GM23248 (cell line): ENCODE measurements at regions not wholly inside any gene's neighbourhood (a gene's known extent, or its start where the extent isn't known, plus 50 kb on each side); places are given as distances from the start of the nearest gene placed in this dataset.

Experiments
- DNase-seq: peaks from one replicate; pipeline ENCODE4 v3.0.0-alpha.2; 2015
- H2AFZ ChIP-seq: fragments of 200-600 bp; sonication (generic); 2 replicates; pipeline ENCODE4 v1.6.1; 2016; ENCODE audit warnings: antibody characterized with exemption
- H3F3A ChIP-seq: fragments of 200-600 bp; sonication (generic); 2 replicates; pipeline ENCODE4 v1.6.1; 2016; ENCODE audit warnings: mild to moderate bottlenecking, antibody characterized with exemption, mixed run types; ENCODE audit not compliant: insufficient read depth
- H3K27ac ChIP-seq: fragments of 200-600 bp; sonication (generic); 2 replicates; pipeline ENCODE4 v1.5.1; 2016; ENCODE audit warnings: mild to moderate bottlenecking
- H3K27me3 ChIP-seq: fragments of 200-600 bp; sonication (generic); replicated peaks from 2 replicates; pipeline ENCODE4 v1.6.1; 2016; ENCODE audit warnings: mild to moderate bottlenecking; ENCODE audit not compliant: insufficient read depth
- H3K36me3 ChIP-seq: fragments of 200-600 bp; sonication (generic); 2 replicates; pipeline ENCODE4 v1.6.1; 2016; ENCODE audit warnings: low read depth, mild to moderate bottlenecking
- H3K4me1 ChIP-seq: fragments of 200-600 bp; sonication (generic); 2 replicates; pipeline ENCODE4 v1.6.1; 2016; ENCODE audit warnings: mild to moderate bottlenecking; ENCODE audit not compliant: insufficient read depth
- H3K4me2 ChIP-seq: fragments of 200-600 bp; sonication (generic); one replicate; pipeline ENCODE4 v1.6.1; 2016; ENCODE audit warnings: mild to moderate bottlenecking; ENCODE audit not compliant: unreplicated experiment
- H3K4me3 ChIP-seq: fragments of 200-600 bp; sonication (generic); 2 replicates; pipeline ENCODE4 v1.5.1; 2016; ENCODE audit warnings: mild to moderate bottlenecking
- H3K79me2 ChIP-seq: fragments of 200-600 bp; sonication (generic); 2 replicates; pipeline ENCODE4 v1.6.1; 2016; ENCODE audit warnings: mild to moderate bottlenecking; ENCODE audit not compliant: insufficient read depth
- H3K9ac ChIP-seq: fragments of 200-600 bp; sonication (generic); 2 replicates; pipeline ENCODE4 v1.6.1; 2016; ENCODE audit warnings: mild to moderate bottlenecking
- H3K9me2 ChIP-seq: fragments of 200-600 bp; sonication (generic); 2 replicates; pipeline ENCODE4 v1.6.1; 2016; ENCODE audit warnings: mixed run types, mild to moderate bottlenecking, moderate library complexity; ENCODE audit not compliant: insufficient read depth
- H3K9me3 ChIP-seq: fragments of 200-600 bp; sonication (generic); one replicate; pipeline ENCODE4 v1.6.1; 2017; ENCODE audit warnings: low read depth
- H4K20me1 ChIP-seq: fragments of 200-600 bp; sonication (generic); 2 replicates; pipeline ENCODE4 v1.6.0; 2016; ENCODE audit not compliant: insufficient read depth
- EZH2 ChIP-seq: fragments of 200-600 bp; sonication (generic); IDR thresholded peaks from 2 replicates; pipeline ENCODE4 v1.6.1; 2018; ENCODE audit warnings: antibody characterized with exemption, mild to moderate bottlenecking; ENCODE audit not compliant: insufficient read depth, poor library complexity, severe bottlenecking
- EZH2phosphoT487 ChIP-seq: fragments of 200-600 bp; sonication (generic); IDR thresholded peaks from 2 replicates; pipeline ENCODE4 v1.6.1; 2018; ENCODE audit warnings: antibody characterized with exemption, moderate library complexity, mild to moderate bottlenecking, low read depth; ENCODE audit not compliant: insufficient read depth
- WGBS, 2 experiments: methylation state at CpG; one replicate each; pipeline ENCODE4 v1.1.6; 2015 to 2017; ENCODE audit warnings: low lambda C conversion rate in 2 of 2, low coverage in 1 of 2; ENCODE audit errors: missing lambda C conversion rate in 2 of 2; 5-methylcytosine and 5-hydroxymethylcytosine counted together
- in situ Hi-C: fragments of 300-500 bp; cut with MboI; formaldehyde crosslinking; loops from 2 replicates; pipeline ENCODE4 v1.15.0; 2020

GRCh38 chr10:29132551-29133111 is 156.2 kb upstream of the LYZL1 start:
- TF ChIP-seq EZH2phosphoT487: no peak

GRCh38 chr10:29135337-29135736 is 153.5 kb upstream of the LYZL1 start:
- H3K27me3 ChIP-seq: no peaks in the 10 kb centered on the region
- H3K27ac ChIP-seq: no peak overlapping the region
- H3F3A ChIP-seq: peaks cover 8% of the 10 kb centered on the region; the same call in 1 of the 2 replicates
- TF ChIP-seq EZH2: no peak
- no peak for TF ChIP-seq EZH2phosphoT487
- in situ Hi-C loops: no loop called here
- H3K9ac ChIP-seq: no peak overlapping the region
- WGBS, 2 experiments: 42 to 45% methylated on average over 3 of the region's 3 CpGs
- H3K4me2 ChIP-seq: no peak overlapping the region
- no peaks in the 10 kb centered on the region for H3K79me2 ChIP-seq
- no peak overlapping the region for H2AFZ ChIP-seq
- DNase-seq: no peak
- peaks cover 13% of the 10 kb centered on the region; the same call in 1 of the 2 replicates for H3K4me1 ChIP-seq
- no peaks in the 10 kb centered on the region for H3K9me2 ChIP-seq
- H3K4me3 ChIP-seq: no peak overlapping the region
- no peaks in the 10 kb centered on the region for H4K20me1 ChIP-seq
- no peaks in the 10 kb centered on the region for H3K9me3 ChIP-seq
- H3K36me3 ChIP-seq: no peaks in the 10 kb centered on the region

More at GRCh38 chr10:29132551-29133111, 156.2 kb upstream of the LYZL1 start:
- Histone ChIP-seq H3K9ac (no peak overlapping the region), H3K9me2 (no peaks in the 10 kb centered on the region), H3K36me3 (no peaks in the 10 kb centered on the region), H4K20me1 (no peaks in the 10 kb centered on the region), H3K27me3 (peaks cover 15% of the 10 kb centered on the region), H3F3A (peaks cover 7% of the 10 kb centered on the region; the same call in 1 of the 2 replicates), H3K4me2 (peak overlapping the region; percentile 24), H3K4me3 (0 out of 2 replicates have a peak overlapping the region, but pooled peaks have one; percentile 5), H2AFZ (peak overlapping the region; percentile 80), H3K4me1 (0 out of 2 replicates have a peak, but pooled peaks cover 12% of the 10 kb centered on the region), H3K9me3 (no peaks in the 10 kb centered on the region), H3K27ac (no peak overlapping the region), H3K79me2 (no peaks in the 10 kb centered on the region)
- WGBS, 2 experiments: 13 to 21% methylated on average over 11 of the region's 11 CpGs
- in situ Hi-C loops: no loop called here
- peak; percentile 28 for DNase-seq

- in situ Hi-C loops: no loop called here
- 7 to 12% methylated on average over 3 of the region's 3 CpGs for WGBS, 2 experiments
- no peak for TF ChIP-seq EZH2
- no peak for TF ChIP-seq EZH2phosphoT487
Observed at GRCh38 chr10:29136411-29136810, 152.5 kb upstream of the LYZL1 start.

GRCh38 chr10:29140151-29140550 is 148.7 kb upstream of the LYZL1 start:
- H2AFZ ChIP-seq: no peak overlapping the region
- TF ChIP-seq EZH2phosphoT487: no peak
- TF ChIP-seq EZH2: no peak
- H3K36me3 ChIP-seq: no peaks in the 10 kb centered on the region
- no peaks in the 10 kb centered on the region for H3K9me3 ChIP-seq
- no peaks in the 10 kb centered on the region for H3K9me2 ChIP-seq
- peaks cover 28% of the 10 kb centered on the region for H3F3A ChIP-seq
- WGBS, 2 experiments: 18 to 40% methylated on average over 1 of the region's 1 CpG
- H3K27me3 ChIP-seq: no peaks in the 10 kb centered on the region
- no peak for DNase-seq
- no peak overlapping the region for H3K27ac ChIP-seq
- H3K4me3 ChIP-seq: no peak overlapping the region
- H3K79me2 ChIP-seq: no peaks in the 10 kb centered on the region
- peaks cover 22% of the 10 kb centered on the region for H3K4me1 ChIP-seq
- no peak overlapping the region for H3K4me2 ChIP-seq
- no peak overlapping the region for H3K9ac ChIP-seq
- in situ Hi-C loops: no loop called here
- no peaks in the 10 kb centered on the region for H4K20me1 ChIP-seq

More at GRCh38 chr10:29136411-29136810, 152.5 kb upstream of the LYZL1 start:
- Histone ChIP-seq H3K9me2 (no peaks in the 10 kb centered on the region), H3K4me2 (no peak overlapping the region), H3K27me3 (no peaks in the 10 kb centered on the region), H3K4me3 (no peak overlapping the region), H3F3A (peaks cover 17% of the 10 kb centered on the region), H2AFZ (peak overlapping the region; percentile 36; the same call in 1 of the 2 replicates), H3K36me3 (no peaks in the 10 kb centered on the region), H3K79me2 (no peaks in the 10 kb centered on the region), H3K9ac (no peak overlapping the region), H3K9me3 (no peaks in the 10 kb centered on the region), H4K20me1 (no peaks in the 10 kb centered on the region), H3K4me1 (peaks cover 22% of the 10 kb centered on the region), H3K27ac (no peak overlapping the region)
- peak; percentile 24 for DNase-seq

GRCh38 chr10:29140991-29141390 is 147.9 kb upstream of the LYZL1 start:
- H3K4me1 ChIP-seq: peaks cover 22% of the 10 kb centered on the region
- no peaks in the 10 kb centered on the region for H3K27me3 ChIP-seq
- no peak overlapping the region for H2AFZ ChIP-seq
- WGBS, 2 experiments: 0 to 5% methylated on average over 2 of the region's 2 CpGs
- no peaks in the 10 kb centered on the region for H4K20me1 ChIP-seq
- no peak for TF ChIP-seq EZH2
- TF ChIP-seq EZH2phosphoT487: no peak
- H3F3A ChIP-seq: peaks cover 28% of the 10 kb centered on the region
- H3K36me3 ChIP-seq: no peaks in the 10 kb centered on the region
- peak; percentile 93 for DNase-seq
- no peaks in the 10 kb centered on the region for H3K9me3 ChIP-seq
- peak overlapping the region; percentile 72 for H3K4me2 ChIP-seq
- peak overlapping the region; percentile 92 for H3K27ac ChIP-seq
- no peaks in the 10 kb centered on the region for H3K79me2 ChIP-seq
- no peak overlapping the region for H3K4me3 ChIP-seq
- no peaks in the 10 kb centered on the region for H3K9me2 ChIP-seq
- in situ Hi-C loops: no loop called here
- H3K9ac ChIP-seq: peak overlapping the region; percentile 55
